Pancreas (tissue), 10 donors: ENCODE measurements at regions not wholly inside any gene's neighbourhood (a gene's known extent, or its start where the extent isn't known, plus 50 kb on each side); places are given as distances from the start of the nearest gene placed in this dataset.
"Not testable (repeated sequence)": the region's sequence is repeated elsewhere in the genome, so short reads cannot be mapped to it uniquely, and the experiment has no call there.

ENCODE experiments used
- ATAC-seq, 4 donors: fragments of 200-7000 bp; cut with Tn5 transposase; one replicate each; pipeline versions ENCODE4 v1.8.0 to v1.9.1; 2020; ENCODE audit warnings: mild to moderate bottlenecking in 4 of 4, moderate library complexity in 4 of 4
- DNase-seq, 6 donors: peaks; one replicate each; pipeline ENCODE4 v3.0.0-alpha.2; 2020
- FAIRE-seq: peaks from 2 replicates; lab custom pipeline; 2012; peaks lifted over from hg19 to GRCh38; lab: Jason Lieb, UNC
- H3K27ac ChIP-seq, 4 donors: fragments of 200-600 bp; sonication (generic); 1 replicate in 3 of 4; 2 replicates in 1 of 4; pipeline versions ENCODE4 v1.5.0 to v1.8.0; 2020
- H3K27me3 ChIP-seq, 4 donors: fragments of 200-600 bp; one replicate each; pipeline ENCODE4 v1.8.0; 2021
- H3K36me3 ChIP-seq, 3 donors: fragments of 200-600 bp; sonication (generic) in 1 of 3; one replicate each; pipeline versions ENCODE4 v1.5.0 to v1.8.0; 2020 to 2021
- H3K4me1 ChIP-seq, 3 donors: fragments of 200-600 bp; one replicate each; pipeline ENCODE4 v1.8.0; 2021
- H3K4me3 ChIP-seq, 4 donors: fragments of 200-600 bp; sonication (generic) in 2 of 4; one replicate each; pipeline versions ENCODE4 v1.5.0 to v1.8.0; 2020 to 2021
- H3K9me3 ChIP-seq, 4 donors: fragments of 200-600 bp; one replicate each; pipeline ENCODE4 v1.8.0; 2021
- CTCF ChIP-seq, 4 donors: fragments of 200-600 bp; sonication (generic) in 3 of 4; IDR thresholded peaks; one replicate each; pipeline versions ENCODE4 v1.5.0 to v1.8.0; 2021; ENCODE audit warnings: antibody characterized with exemption in 4 of 4
- whole genome bisulfite sequencing, 2 donors: extraction: QIAGEN DNeasy Blood & Tissue Kit; methylation state at CpG; one replicate each; pipeline ENCODE4 v1.1.7; 2013; 5-methylcytosine and 5-hydroxymethylcytosine counted together
- intact Hi-C, 3 donors: fragments of 100-400 bp; cut with DNase I; formaldehyde crosslinking; loops; one replicate each; pipeline versions ENCODE4 v1.11.1 to v1.14.2; 2022
- donor health status: healthy with polysubstance abuse.
- donor health status: DM: no; HTN: no; CAD: no; lungs with moderate emphysema.
- donor health status: DM: no; HTN: no; CAD: no.
- donor health status: control.
- donor health status: control.
- donor health status: Bipolar disorder and iron deficiency.
- donor health status: DM: yes; HTN: yes; CAD: no.
- donor health status: DM: no; HTN: no; CAD: no.
- donor health status: DM: no; HTN: no; CAD: no.
- donor health status: DM: yes; HTN: yes; CAD: no.

- 28 to 41% methylated on average over 2 of the region's 2 CpGs for WGBS, 2 donors
- Histone ChIP-seq H3K9me3 (no peaks in the 10 kb centered on the region), H3K27me3 (peaks cover 0 to 3% (median 0%) of the 10 kb centered on the region in 4 donors), H3K36me3 (no peaks in the 10 kb centered on the region), H3K4me3 (no peak overlapping the region), H3K4me1 (no peaks in the 10 kb centered on the region), H3K27ac (no peak overlapping the region)
- intact Hi-C loops: no loop called here
- ATAC-seq (no peak), FAIRE-seq (no peak), DNase-seq (no peak)
- TF ChIP-seq CTCF (IDR thresholded peaks at IDR 0.05): no peak
Observed at GRCh38 chr6:28008053-28008452, 51.0 kb downstream of the OR2B6 start.

- DNase-seq (no peak), FAIRE-seq (no peak), ATAC-seq (no peak)
- H3K4me1 ChIP-seq: no peaks in the 10 kb centered on the region
- intact Hi-C loops: loop anchor here in 1 of 3 donors (5.0 kb wide), 1 partner anchor 58 kb away; no protein-coding TSS in a partner anchor
- 65 to 76% methylated on average over 6 of the region's 6 CpGs for WGBS, 2 donors
- TF ChIP-seq CTCF (IDR thresholded peaks at IDR 0.05): no peak
- H3K9me3 ChIP-seq: no peaks in the 10 kb centered on the region
- no peak overlapping the region for H3K4me3 ChIP-seq
- H3K27ac ChIP-seq: no peak overlapping the region
- no peaks in the 10 kb centered on the region for H3K36me3 ChIP-seq
- H3K27me3 ChIP-seq: peaks cover 0 to 3% (median 0%) of the 10 kb centered on the region in 4 donors
Observed at GRCh38 chr6:28010526-28010925, 53.5 kb downstream of the OR2B6 start.

GRCh38 chr6:28011722-28012121 is 54.7 kb downstream of the OR2B6 start:
- no peak overlapping the region for H3K27ac ChIP-seq
- FAIRE-seq (no peak), ATAC-seq (no peak), DNase-seq (no peak)
- H3K9me3 ChIP-seq: no peaks in the 10 kb centered on the region
- no peaks in the 10 kb centered on the region for H3K4me1 ChIP-seq
- peaks cover 0 to 3% (median 0%) of the 10 kb centered on the region in 4 donors for H3K27me3 ChIP-seq
- TF ChIP-seq CTCF (IDR thresholded peaks at IDR 0.05): no peak
- WGBS, 2 donors: 62 to 75% methylated on average over 8 of the region's 8 CpGs
- H3K4me3 ChIP-seq: no peak overlapping the region
- intact Hi-C loops: loop anchor here in 1 of 3 donors (5.0 kb wide), 1 partner anchor 59 kb away; no protein-coding TSS in a partner anchor
- no peaks in the 10 kb centered on the region for H3K36me3 ChIP-seq

GRCh38 chr6:28021011-28021410 is 59.4 kb upstream of the ZNF165 start:
- H3K27ac ChIP-seq, H3K36me3 ChIP-seq, H3K9me3 ChIP-seq, ATAC-seq, H3K4me1 ChIP-seq, FAIRE-seq, DNase-seq, H3K4me3 ChIP-seq, intact Hi-C loops: not testable (repeated sequence)
- H3K27me3 ChIP-seq: peaks cover 0 to 14% (median 2%) of the 10 kb centered on the region in 4 donors
- 76 to 86% methylated on average over 9 to 12 of the region's 12 CpGs for WGBS, 2 donors

- ATAC-seq, H3K27ac ChIP-seq: not testable (repeated sequence)
Observed at GRCh38 chr6:28022707-28023106, 57.7 kb upstream of the ZNF165 start.

More at GRCh38 chr6:28022707-28023106, 57.7 kb upstream of the ZNF165 start:
- peaks cover 0 to 14% (median 2%) of the 10 kb centered on the region in 4 donors for H3K27me3 ChIP-seq
- H3K9me3 ChIP-seq, intact Hi-C loops, H3K4me1 ChIP-seq, H3K36me3 ChIP-seq, DNase-seq, FAIRE-seq, H3K4me3 ChIP-seq: not testable (repeated sequence)
- WGBS, 2 donors: 69 to 95% methylated on average over 1 of the region's 1 CpG
